ENCODE measurements at regions not wholly inside any gene's neighbourhood (a gene's known extent, or its start where the extent isn't known, plus 50 kb on each side); places are given as distances from the start of the nearest gene placed in this dataset.

DNA sequence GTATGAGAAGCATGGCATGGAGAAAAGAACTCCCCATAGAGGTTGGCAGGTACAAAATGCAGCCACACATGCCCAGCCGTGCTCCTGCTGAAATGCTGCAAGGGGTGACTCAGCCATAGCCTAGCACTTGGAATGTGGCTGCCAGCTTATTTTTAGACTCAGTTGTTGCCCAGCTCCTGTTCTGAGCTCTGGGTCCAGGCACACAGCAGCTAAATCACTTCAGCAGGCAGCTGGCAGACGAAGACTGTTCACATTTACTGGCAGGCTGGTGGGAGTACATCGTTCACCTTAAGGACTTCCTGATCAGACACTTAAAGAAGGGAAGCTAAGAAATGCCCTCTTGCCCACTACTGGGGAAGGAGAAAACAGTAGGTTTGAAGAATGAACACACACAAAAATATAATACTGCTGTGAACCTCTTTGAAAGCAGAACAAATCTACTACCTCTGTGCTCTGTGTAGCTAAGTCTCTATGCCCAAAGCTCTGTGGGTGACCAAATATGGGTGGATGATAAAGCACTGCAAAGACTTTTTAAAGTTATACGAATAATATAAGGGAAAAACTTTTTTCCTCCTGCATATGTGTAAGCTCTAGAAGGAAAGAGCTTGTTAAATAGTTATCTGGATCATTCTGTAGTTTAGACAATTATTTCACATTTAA lies 146.1 kb downstream of the LNPK start:
- peak; percentile 74 for DNase-seq (ENCODE audit: low read depth)
- TF ChIP-seq, protein P1, sequence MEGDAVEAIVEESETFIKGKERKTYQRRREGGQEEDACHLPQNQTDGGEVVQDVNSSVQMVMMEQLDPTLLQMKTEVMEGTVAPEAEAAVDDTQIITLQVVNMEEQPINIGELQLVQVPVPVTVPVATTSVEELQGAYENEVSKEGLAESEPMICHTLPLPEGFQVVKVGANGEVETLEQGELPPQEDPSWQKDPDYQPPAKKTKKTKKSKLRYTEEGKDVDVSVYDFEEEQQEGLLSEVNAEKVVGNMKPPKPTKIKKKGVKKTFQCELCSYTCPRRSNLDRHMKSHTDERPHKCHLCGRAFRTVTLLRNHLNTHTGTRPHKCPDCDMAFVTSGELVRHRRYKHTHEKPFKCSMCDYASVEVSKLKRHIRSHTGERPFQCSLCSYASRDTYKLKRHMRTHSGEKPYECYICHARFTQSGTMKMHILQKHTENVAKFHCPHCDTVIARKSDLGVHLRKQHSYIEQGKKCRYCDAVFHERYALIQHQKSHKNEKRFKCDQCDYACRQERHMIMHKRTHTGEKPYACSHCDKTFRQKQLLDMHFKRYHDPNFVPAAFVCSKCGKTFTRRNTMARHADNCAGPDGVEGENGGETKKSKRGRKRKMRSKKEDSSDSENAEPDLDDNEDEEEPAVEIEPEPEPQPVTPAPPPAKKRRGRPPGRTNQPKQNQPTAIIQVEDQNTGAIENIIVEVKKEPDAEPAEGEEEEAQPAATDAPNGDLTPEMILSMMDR (conservative IDR thresholded peaks at IDR 0.05; ENCODE audit: low read depth, low read length) = no peak
- H3K4me3 ChIP-seq (ENCODE audit: low read length) = no peak overlapping the region

DNA sequence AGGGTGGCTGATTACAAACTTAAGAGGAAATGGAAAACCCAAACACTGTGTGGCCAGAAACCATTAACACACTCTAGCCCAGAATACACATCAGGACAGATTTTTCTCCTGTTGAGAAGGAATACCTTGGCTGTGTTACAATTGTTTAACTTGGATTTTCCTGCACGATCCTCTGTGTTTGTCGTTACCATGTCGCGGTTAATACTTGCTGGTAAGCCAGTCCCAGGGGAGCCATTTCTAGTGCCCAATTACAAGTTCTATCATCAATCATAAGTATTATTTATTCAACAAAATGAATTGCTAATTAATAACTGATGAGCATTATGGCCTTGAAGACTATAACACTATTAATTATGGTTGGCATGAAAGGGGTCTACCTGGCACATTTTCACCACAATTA lies 146.8 kb downstream of the LNPK start:
- DNase-seq (ENCODE audit: low read depth) = no peak
- TF ChIP-seq, protein P1 (conservative IDR thresholded peaks at IDR 0.05; ENCODE audit: low read depth, low read length) = no peak
- H3K4me3 ChIP-seq (ENCODE audit: low read length) = no peak overlapping the region

DNA sequence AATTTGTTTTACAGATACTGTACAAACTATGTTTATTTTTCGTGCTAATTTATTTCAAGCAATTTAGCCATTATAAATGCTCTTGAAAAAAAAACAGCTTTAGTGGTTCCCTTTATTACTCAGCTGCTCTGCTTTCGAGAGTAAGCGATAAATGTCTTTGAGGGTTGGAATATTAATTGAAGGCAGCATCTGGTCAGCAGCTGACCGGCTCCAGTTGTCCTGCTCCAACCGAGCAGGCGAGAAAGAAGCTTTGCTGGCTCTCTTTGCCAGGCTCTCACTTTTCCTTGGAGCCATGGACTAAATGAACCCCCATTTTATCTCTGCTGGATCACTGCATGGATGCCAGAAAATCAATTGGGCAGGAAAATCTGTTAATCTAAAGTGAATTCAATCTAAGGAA lies 147.4 kb downstream of the LNPK start:
- no peak overlapping the region for H3K4me3 ChIP-seq (ENCODE audit: low read length)
- no peak for DNase-seq (ENCODE audit: low read depth)
- TF ChIP-seq, protein P1 (conservative IDR thresholded peaks at IDR 0.05; ENCODE audit: low read depth, low read length) = no peak

DNA sequence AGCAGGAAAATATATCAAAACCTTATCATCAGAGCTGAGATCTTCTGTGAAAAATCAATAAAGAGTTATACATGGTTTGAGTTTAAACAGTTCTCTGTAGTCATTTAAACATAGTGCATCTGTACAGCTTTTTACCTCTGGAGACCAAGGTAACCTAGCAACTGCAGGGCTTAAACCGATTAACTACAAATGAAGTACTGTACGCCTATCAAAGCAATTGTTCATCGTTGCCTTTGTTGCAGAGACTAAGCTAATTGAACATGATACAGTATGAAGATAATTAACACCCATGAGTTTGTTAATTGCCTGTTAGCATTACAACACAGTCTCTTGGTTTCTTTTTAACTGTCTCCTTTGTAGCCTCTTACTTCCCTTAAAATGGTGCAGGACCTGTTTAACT lies 147.9 kb downstream of the LNPK start:
- no peak overlapping the region for H3K4me3 ChIP-seq (ENCODE audit: low read length)
- TF ChIP-seq, protein P1 (conservative IDR thresholded peaks at IDR 0.05; ENCODE audit: low read depth, low read length) = no peak
- no peak for DNase-seq (ENCODE audit: low read depth)

DNA sequence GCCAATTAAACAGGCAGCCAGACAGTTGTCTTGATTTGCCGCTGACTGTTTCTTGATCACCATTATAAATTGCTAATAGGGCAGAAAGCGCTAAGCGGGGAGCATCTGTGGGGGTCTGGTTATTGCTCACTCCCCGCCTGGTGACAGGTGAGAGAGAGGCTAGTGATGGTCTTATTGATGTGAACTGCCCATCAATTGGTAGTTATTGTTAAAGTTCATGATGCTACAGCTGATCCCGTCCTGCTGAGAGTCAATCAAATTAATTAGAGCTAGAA lies 148.5 kb downstream of the LNPK start:
- TF ChIP-seq, protein P1 (conservative IDR thresholded peaks at IDR 0.05; ENCODE audit: low read depth, low read length) = no peak
- H3K4me3 ChIP-seq (ENCODE audit: low read length) = no peak overlapping the region
- DNase-seq (ENCODE audit: low read depth) = no peak

DNA sequence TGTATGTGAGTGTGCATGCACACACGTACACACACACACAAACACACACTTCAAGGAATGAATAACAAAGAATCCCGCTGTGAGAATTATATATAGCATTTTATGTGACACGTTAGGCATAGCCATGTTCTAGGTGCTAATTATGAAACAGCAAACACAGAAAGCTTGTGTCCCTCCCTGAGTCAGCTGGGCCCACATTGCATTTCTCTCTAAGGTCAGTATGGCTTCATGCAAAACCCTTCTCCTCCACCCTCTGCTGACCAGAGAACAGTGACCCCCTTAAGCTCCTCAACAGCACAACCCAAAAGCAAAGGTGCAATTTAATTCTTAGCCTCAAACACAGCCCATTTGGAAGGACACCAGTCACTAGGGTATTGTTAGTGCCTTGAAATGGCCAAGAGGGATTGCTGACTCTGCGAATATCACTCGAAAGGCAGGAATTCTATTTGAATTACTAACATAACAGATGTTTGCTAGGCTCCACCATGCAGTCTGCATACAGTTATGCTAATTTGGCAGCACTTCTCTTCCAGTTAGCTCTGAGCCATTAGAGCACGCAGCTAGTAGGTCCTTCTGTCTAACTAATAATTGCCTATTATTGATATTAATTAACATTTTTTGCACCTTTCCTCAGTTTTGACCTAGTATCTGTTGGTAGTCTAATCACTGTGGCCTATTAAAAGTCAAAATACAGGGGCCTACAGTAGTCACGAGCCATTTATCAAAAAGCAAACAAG lies 149.0 kb downstream of the LNPK start:
- TF ChIP-seq, protein P1 (conservative IDR thresholded peaks at IDR 0.05; ENCODE audit: low read depth, low read length) = no peak
- no peak overlapping the region for H3K4me3 ChIP-seq (ENCODE audit: low read length)
- no peak for DNase-seq (ENCODE audit: low read depth)

DNA sequence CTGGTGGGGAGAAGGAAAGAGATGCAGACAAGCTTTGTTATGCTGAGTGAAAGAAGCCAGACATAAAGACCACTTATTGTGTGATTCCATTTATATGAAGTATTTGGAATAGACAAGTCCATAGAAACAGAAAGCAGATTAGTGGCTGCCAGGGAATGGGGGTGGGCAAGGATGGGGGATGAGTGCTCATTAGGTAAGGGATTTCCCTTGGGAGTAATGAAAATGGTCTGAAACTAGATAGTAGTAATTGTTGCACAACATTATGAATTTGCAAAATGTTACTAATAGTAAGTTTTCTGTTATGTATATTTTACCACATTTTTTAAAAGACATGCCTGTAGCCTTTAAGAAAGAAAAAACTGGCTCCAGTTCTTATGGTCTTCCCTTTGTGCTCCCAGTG lies 154.9 kb downstream of the LNPK start:
- TF ChIP-seq, protein P1 (conservative IDR thresholded peaks at IDR 0.05; ENCODE audit: low read depth, low read length) = no peak
- no peak overlapping the region for H3K4me3 ChIP-seq (ENCODE audit: low read length)
- no peak for DNase-seq (ENCODE audit: low read depth)
